Gastroesophageal sphincter (tissue), 4 donors: ENCODE measurements at regions not wholly inside any gene's neighbourhood (a gene's known extent, or its start where the extent isn't known, plus 50 kb on each side); places are given as distances from the start of the nearest gene placed in this dataset.

ENCODE experiments used
- ATAC-seq: fragments of 150-250 bp; one replicate; pipeline ENCODE4 v1.9.1; 2016; ENCODE audit warnings: mild to moderate bottlenecking, moderate library complexity
- H3K27ac ChIP-seq, 4 donors: fragments of 200-600 bp; sonication (generic) in 3 of 4; 1 replicate in 3 of 4; 2 replicates in 1 of 4; pipeline ENCODE4 v1.5.1; 2016 to 2019
- H3K27me3 ChIP-seq: fragments of 200-600 bp; sonication (generic); one replicate; pipeline ENCODE4 v1.5.1; 2019
- H3K36me3 ChIP-seq, 2 donors: fragments of 200-600 bp; sonication (generic); one replicate each; pipeline ENCODE4 v1.5.1; 2019; ENCODE audit warnings: control low read depth in 1 of 2
- H3K4me1 ChIP-seq, 3 donors: fragments of 200-600 bp; sonication (generic); 1 replicate in 2 of 3; 2 replicates in 1 of 3; pipeline ENCODE4 v1.5.1; 2016 to 2019; ENCODE audit warnings: control low read depth in 2 of 3
- H3K4me3 ChIP-seq, 2 donors: fragments of 200-600 bp; sonication (generic); one replicate each; pipeline ENCODE4 v1.5.1; 2019; ENCODE audit warnings: mild to moderate bottlenecking in 1 of 2, moderate library complexity in 1 of 2
- H3K9me3 ChIP-seq, 3 donors: fragments of 200-600 bp; sonication (generic); one replicate each; pipeline ENCODE4 v1.5.1; 2017 to 2019; ENCODE audit warnings: control low read depth in 2 of 3
- EP300 ChIP-seq: sonication (generic); formaldehyde crosslinking; IDR thresholded peaks from one replicate; pipeline ENCODE4 v1.6.1; 2017; ENCODE audit warnings: antibody characterized with exemption, mild to moderate bottlenecking
- POLR2A ChIP-seq, 2 donors: fragments of 450-650 bp; IDR thresholded peaks; one replicate each; pipeline ENCODE4 v1.6.1; 2017; ENCODE audit warnings: antibody characterized with exemption in 2 of 2, mild to moderate bottlenecking in 2 of 2, moderate library complexity in 1 of 2
- POLR2AphosphoS5 ChIP-seq: sonication (generic); formaldehyde crosslinking; IDR thresholded peaks from one replicate; pipeline ENCODE4 v1.6.1; 2017; ENCODE audit warnings: antibody characterized with exemption
- WGBS, 2 donors: methylation state at CpG; one replicate each; pipeline ENCODE4 v1.1.5; 2018; ENCODE audit warnings: low coverage in 1 of 2; 5-methylcytosine and 5-hydroxymethylcytosine counted together
- TF ChIP-seq, protein P1 (sequence below), 4 experiments: fragments of 200-600 bp in 2 of 4; fragments of 450-650 bp in 2 of 4; sonication (generic) in 1 of 4; IDR thresholded peaks; one replicate each; pipeline ENCODE4 v1.5.1; 2017 to 2019; ENCODE audit warnings: antibody characterized with exemption in 4 of 4, mild to moderate bottlenecking in 2 of 4, moderate library complexity in 2 of 4

DNA sequence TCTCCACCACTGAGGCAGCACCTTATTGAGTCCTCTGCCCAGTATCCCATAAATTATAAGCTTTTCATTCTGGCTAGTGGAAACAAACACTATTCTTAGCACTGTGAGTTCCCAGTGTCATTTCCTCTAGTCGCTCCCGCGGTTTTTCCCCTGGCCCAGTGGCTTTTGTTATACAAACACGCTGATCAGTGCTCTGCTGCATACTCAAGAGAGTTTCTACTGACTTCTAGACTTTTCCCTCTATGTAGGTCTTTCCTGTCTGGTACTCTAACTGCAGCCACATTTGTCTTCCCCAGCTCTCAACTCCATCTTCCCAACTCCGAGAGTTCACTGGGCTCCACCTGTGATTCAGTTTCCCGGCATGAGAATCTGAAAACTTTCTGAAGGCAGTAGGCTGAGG lies 556.6 kb upstream of the SALL1 start:
- H3K4me3 ChIP-seq: no peak overlapping the region
- no peaks in the 10 kb centered on the region for H3K4me1 ChIP-seq
- H3K36me3 ChIP-seq: no peaks in the 10 kb centered on the region
- no peak overlapping the region for H3K27ac ChIP-seq
- H3K9me3 ChIP-seq: peaks cover 0 to 10% (median 0%) of the 10 kb centered on the region in 3 donors
- 38 to 50% methylated on average over 6 of the region's 6 CpGs for WGBS, 2 donors
- TF ChIP-seq POLR2AphosphoS5: no peak
- TF ChIP-seq EP300: no peak
- no peak for TF ChIP-seq POLR2A (IDR thresholded peaks at IDR 0.05)
- no peaks in the 10 kb centered on the region for H3K27me3 ChIP-seq
- ATAC-seq: no peak

DNA sequence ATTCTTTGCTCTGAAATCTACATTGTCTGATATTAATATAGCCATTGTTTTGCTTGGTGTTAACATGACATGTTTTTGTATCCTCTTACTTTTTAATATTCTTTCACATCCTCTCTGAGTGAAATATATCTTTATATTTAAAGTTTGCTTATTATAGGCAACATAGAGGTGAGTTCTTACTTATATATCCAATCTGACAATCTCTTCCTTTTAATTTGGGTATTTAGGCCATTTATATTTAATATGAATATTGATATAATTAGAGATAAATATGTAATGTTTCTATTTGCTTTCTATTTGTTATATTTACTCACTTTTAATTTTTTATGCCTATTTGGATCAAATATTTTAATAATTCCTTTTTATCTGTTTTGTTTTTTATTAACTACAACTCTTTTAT lies 554.1 kb upstream of the SALL1 start:
- H3K4me3 ChIP-seq: no peak overlapping the region
- no peaks in the 10 kb centered on the region for H3K36me3 ChIP-seq
- peaks cover 0 to 10% (median 0%) of the 10 kb centered on the region in 3 donors for H3K9me3 ChIP-seq
- H3K27ac ChIP-seq: no peak overlapping the region
- no peak for ATAC-seq
- H3K4me1 ChIP-seq: no peaks in the 10 kb centered on the region
- H3K27me3 ChIP-seq: no peaks in the 10 kb centered on the region
- no peak for TF ChIP-seq POLR2A (IDR thresholded peaks at IDR 0.05)
- TF ChIP-seq POLR2AphosphoS5: no peak
- TF ChIP-seq EP300: no peak
- TF ChIP-seq, protein P1, sequence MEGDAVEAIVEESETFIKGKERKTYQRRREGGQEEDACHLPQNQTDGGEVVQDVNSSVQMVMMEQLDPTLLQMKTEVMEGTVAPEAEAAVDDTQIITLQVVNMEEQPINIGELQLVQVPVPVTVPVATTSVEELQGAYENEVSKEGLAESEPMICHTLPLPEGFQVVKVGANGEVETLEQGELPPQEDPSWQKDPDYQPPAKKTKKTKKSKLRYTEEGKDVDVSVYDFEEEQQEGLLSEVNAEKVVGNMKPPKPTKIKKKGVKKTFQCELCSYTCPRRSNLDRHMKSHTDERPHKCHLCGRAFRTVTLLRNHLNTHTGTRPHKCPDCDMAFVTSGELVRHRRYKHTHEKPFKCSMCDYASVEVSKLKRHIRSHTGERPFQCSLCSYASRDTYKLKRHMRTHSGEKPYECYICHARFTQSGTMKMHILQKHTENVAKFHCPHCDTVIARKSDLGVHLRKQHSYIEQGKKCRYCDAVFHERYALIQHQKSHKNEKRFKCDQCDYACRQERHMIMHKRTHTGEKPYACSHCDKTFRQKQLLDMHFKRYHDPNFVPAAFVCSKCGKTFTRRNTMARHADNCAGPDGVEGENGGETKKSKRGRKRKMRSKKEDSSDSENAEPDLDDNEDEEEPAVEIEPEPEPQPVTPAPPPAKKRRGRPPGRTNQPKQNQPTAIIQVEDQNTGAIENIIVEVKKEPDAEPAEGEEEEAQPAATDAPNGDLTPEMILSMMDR (IDR thresholded peaks at IDR 0.05): no peak

DNA sequence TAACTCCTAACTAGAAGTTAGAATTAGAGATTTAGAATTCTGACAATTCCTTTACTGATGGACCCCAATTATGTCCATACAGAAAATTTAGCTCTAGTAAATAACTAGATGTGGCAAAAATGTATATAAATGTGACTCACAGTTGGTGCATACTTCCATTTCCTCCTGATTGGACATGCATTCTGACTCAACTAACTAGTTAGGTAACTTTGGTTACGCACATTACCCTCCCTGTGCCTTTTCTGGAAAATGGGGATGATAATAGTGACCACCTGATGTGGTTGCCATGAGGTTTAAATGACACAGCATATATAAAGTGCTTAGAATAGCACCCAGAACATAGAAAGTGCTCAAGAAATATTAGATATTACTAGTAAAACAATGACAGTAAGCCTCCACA lies 550.0 kb upstream of the SALL1 start:
- 92 to 100% methylated on average over 1 of the region's 1 CpG for WGBS, 2 donors

DNA sequence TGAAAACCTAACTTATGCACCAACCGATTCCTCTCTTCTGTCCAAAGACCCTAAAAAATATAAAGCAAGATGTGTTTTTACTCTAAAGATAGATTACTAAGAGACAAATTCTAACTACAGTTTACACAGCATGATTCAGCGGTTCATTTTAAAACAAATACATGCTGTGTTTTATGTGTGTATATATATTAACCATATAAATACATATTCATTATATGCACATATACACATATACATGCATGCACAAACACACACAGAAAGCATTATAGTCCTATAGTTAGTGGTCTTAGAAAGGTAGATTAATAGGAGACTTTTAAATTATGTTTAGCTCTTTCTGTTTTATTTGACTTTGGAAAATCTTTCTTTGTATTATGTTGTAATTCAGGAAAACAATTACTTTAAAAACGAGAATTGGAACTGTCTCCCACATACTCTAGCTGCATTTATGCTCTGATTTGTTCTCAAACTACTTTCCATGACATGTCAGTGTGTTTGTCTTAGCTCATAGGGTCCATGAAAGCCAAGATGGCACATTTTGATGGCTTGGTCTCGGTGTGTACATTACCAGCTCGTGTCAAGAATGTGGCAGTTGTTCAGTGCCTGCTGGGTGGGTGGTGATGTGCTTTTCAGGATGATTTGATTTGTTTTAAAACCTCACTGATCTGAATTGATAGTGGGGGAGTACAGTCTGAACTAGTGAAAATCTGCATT lies 548.8 kb upstream of the SALL1 start:
- Histone ChIP-seq H3K4me1 (no peaks in the 10 kb centered on the region), H3K4me3 (no peak overlapping the region), H3K27ac (no peak overlapping the region), H3K36me3 (no peaks in the 10 kb centered on the region), H3K27me3 (no peaks in the 10 kb centered on the region), H3K9me3 (peaks cover 0 to 4% (median 0%) of the 10 kb centered on the region in 3 donors)
- 47 to 51% methylated on average over 5 of the region's 5 CpGs for WGBS, 2 donors
- TF ChIP-seq POLR2AphosphoS5 (no peak), POLR2A (IDR thresholded peaks at IDR 0.05) (no peak), EP300 (no peak)
- TF ChIP-seq, protein P1 (IDR thresholded peaks at IDR 0.05): no peak
- ATAC-seq: no peak

More for the DNA sequence above, 550.0 kb upstream of the SALL1 start:
- ATAC-seq: no peak
- Histone ChIP-seq H3K36me3 (no peaks in the 10 kb centered on the region), H3K27ac (no peak overlapping the region), H3K27me3 (no peaks in the 10 kb centered on the region), H3K4me1 (no peaks in the 10 kb centered on the region), H3K9me3 (peaks cover 0 to 6% (median 0%) of the 10 kb centered on the region in 3 donors), H3K4me3 (no peak overlapping the region)
- TF ChIP-seq POLR2AphosphoS5 (no peak), EP300 (no peak), POLR2A (IDR thresholded peaks at IDR 0.05) (no peak)
- TF ChIP-seq, protein P1 (IDR thresholded peaks at IDR 0.05): no peak

DNA sequence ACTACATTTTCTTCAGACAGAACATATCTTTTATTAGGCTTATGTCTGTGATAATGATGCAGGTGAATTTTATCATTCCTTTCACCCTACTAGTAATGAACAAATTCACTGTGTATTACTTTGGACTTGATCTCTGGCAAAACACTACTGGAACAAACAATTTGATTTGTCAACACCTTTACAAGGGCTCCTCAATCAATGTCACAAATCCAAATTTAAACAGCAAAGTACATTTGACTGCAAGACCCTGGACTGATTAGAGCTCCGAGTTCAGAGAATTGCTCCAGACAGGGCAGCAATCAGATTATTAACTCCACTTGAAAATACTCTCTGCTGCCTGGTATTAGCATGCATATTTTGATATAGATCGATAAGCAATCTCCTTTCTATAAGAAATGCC lies 547.6 kb upstream of the SALL1 start:
- no peak overlapping the region for H3K27ac ChIP-seq
- no peaks in the 10 kb centered on the region for H3K4me1 ChIP-seq
- H3K4me3 ChIP-seq: no peak overlapping the region
- no peaks in the 10 kb centered on the region for H3K27me3 ChIP-seq
- no peak for ATAC-seq
- peaks cover 0 to 7% (median 0%) of the 10 kb centered on the region in 3 donors for H3K9me3 ChIP-seq
- TF ChIP-seq POLR2A (IDR thresholded peaks at IDR 0.05): no peak
- no peak for TF ChIP-seq EP300
- no peak for TF ChIP-seq POLR2AphosphoS5
- TF ChIP-seq, protein P1 (IDR thresholded peaks at IDR 0.05): no peak
- H3K36me3 ChIP-seq: no peaks in the 10 kb centered on the region
- 59 to 70% methylated on average over 2 of the region's 2 CpGs for WGBS, 2 donors
